HepG2 (cell line): ENCODE measurements at regions not wholly inside any gene's neighbourhood (a gene's known extent, or its start where the extent isn't known, plus 50 kb on each side); places are given as distances from the start of the nearest gene placed in this dataset.

ENCODE experiments used
- ATAC-seq: fragments of 200-7000 bp; cut with Tn5 transposase; 3 replicates; pipeline ENCODE4 v1.9.1; 2020; ENCODE audit warnings: mild to moderate bottlenecking, moderate library complexity
- BruUV-seq: library from RNA; stranded (reverse); fragments of 400-500 nt; replicated peaks from 2 replicates; lab custom pipeline; 2021; lab: Mats Ljungman, UMichigan
- CTCF ChIA-PET: fragments of 300-600 bp; formaldehyde crosslinking; extraction: SDS; loops from one replicate; lab custom pipeline; 2021; ENCODE audit warnings: low total read pairs, inconsistent platforms, low intra/inter-chr PET ratio; lab: Yijun Ruan, JAX
- POLR2A ChIA-PET: fragments of 350-600 bp; sonication (Branson Sonifier 250); formaldehyde crosslinking; loops from one replicate; lab custom pipeline; 2020; ENCODE audit warnings: antibody characterized with exemption, inconsistent platforms; lab: Yijun Ruan, JAX
- DNase-seq: peaks from one replicate; pipeline ENCODE4 v3.0.0-alpha.2; 2015; ENCODE audit warnings: low spot score
- FAIRE-seq: peaks from 3 replicates; lab custom pipeline; 2011; peaks lifted over from hg19 to GRCh38; lab: Jason Lieb, UNC
- H2AFZ ChIP-seq: one replicate; pipeline ENCODE4 v1.6.1; 2011; ENCODE audit warnings: low read length, inconsistent platforms
- H3K27ac ChIP-seq: fragments of 300-600 bp; 3 replicates; pipeline ENCODE4 v1.8.0; 2011; ENCODE audit warnings: mixed run types, mild to moderate bottlenecking, mixed read lengths, low read length, inconsistent platforms; ENCODE audit not compliant: insufficient read depth; ENCODE audit errors: extremely low read length
- H3K27me3 ChIP-seq, 2 experiments: fragments of 200-600 bp in 1 of 2; 2 replicates in 1 of 2; 3 replicates in 1 of 2; pipeline versions ENCODE4 v1.6.0 to v1.8.0; 2011; ENCODE audit warnings: low read length in 2 of 2, mild to moderate bottlenecking in 2 of 2, moderate library complexity in 2 of 2, inconsistent platforms in 1 of 2; ENCODE audit not compliant: insufficient read depth in 2 of 2, control insufficient read depth in 1 of 2
- H3K36me3 ChIP-seq, 2 experiments: fragments of 200-600 bp in 1 of 2; replicated peaks in 1 of 2; 2 replicates in 1 of 2; 3 replicates in 1 of 2; pipeline versions ENCODE4 v1.5.1 to v1.8.0; 2011; ENCODE audit warnings: low read length in 2 of 2, inconsistent platforms in 1 of 2; ENCODE audit not compliant: insufficient read depth in 2 of 2, control insufficient read depth in 1 of 2
- H3K4me1 ChIP-seq: 2 replicates; pipeline ENCODE4 v1.5.1; 2012; ENCODE audit warnings: low read length, inconsistent platforms; ENCODE audit not compliant: insufficient read depth
- H3K4me2 ChIP-seq: 2 replicates; pipeline ENCODE4 v1.6.0; 2011; ENCODE audit warnings: low read depth, low read length, inconsistent platforms
- H3K4me3 ChIP-seq, 3 experiments: fragments of 200-600 bp in 1 of 3; sonication (generic), shearing (Covaris generic) in 1 of 3; replicated peaks in 1 of 3; 2 replicates each; pipeline ENCODE4 v1.5.1; 2011 to 2016; ENCODE audit warnings: low read length in 3 of 3, inconsistent platforms in 2 of 3, low read depth in 2 of 3, mild to moderate bottlenecking in 2 of 3, control low read depth in 1 of 3, mixed read lengths in 1 of 3; ENCODE audit not compliant: insufficient read depth in 1 of 3
- H3K79me2 ChIP-seq: one replicate; pipeline ENCODE4 v1.6.1; 2011; ENCODE audit warnings: low read length, inconsistent platforms; ENCODE audit not compliant: insufficient read depth
- H3K9ac ChIP-seq: 2 replicates; pipeline ENCODE4 v1.6.0; 2011; ENCODE audit warnings: mild to moderate bottlenecking, low read depth, low read length, inconsistent platforms; ENCODE audit not compliant: insufficient read depth
- H3K9me3 ChIP-seq: 2 replicates; pipeline ENCODE4 v1.5.1; 2012; ENCODE audit warnings: mild to moderate bottlenecking, low read length
- H4K20me1 ChIP-seq: 2 replicates; pipeline ENCODE4 v1.6.0; 2011; ENCODE audit warnings: inconsistent platforms, mild to moderate bottlenecking, low read length, moderate library complexity; ENCODE audit not compliant: insufficient read depth
- FOSL2 ChIP-seq: sonication (generic); formaldehyde crosslinking; IDR thresholded peaks from 2 replicates; pipeline ENCODE4 v1.4.0; 2020; ENCODE audit warnings: missing genetic modification reagents
- KDM3A ChIP-seq: IDR thresholded peaks from 2 replicates; pipeline ENCODE4 v1.6.1; 2018; ENCODE audit warnings: low read depth, missing compliant biosample characterization
- KMT2B ChIP-seq: IDR thresholded peaks from 2 replicates; pipeline ENCODE4 v1.6.1; 2016; ENCODE audit warnings: missing genetic modification reagents, missing compliant biosample characterization
- NCOA5 ChIP-seq: sonication (generic); formaldehyde crosslinking; IDR thresholded peaks from 2 replicates; pipeline ENCODE4 v1.4.0; 2020; ENCODE audit warnings: missing genetic modification reagents
- NR3C1 ChIP-seq: sonication (generic); formaldehyde crosslinking; IDR thresholded peaks from 2 replicates; pipeline ENCODE4 v1.4.0; 2020; ENCODE audit warnings: missing genetic modification reagents
- RXRA ChIP-seq: sonication (generic); formaldehyde crosslinking; IDR thresholded peaks from 2 replicates; pipeline ENCODE4 v1.5.1; 2020; ENCODE audit warnings: missing genetic modification reagents
- SALL1 ChIP-seq: sonication (generic); formaldehyde crosslinking; IDR thresholded peaks from 2 replicates; pipeline ENCODE4 v1.8.0; 2022; ENCODE audit warnings: mild to moderate bottlenecking, missing genetic modification reagents
- SRSF1 ChIP-seq: fragments of 200-400 bp; formaldehyde crosslinking; optimal IDR thresholded peaks from 2 replicates; pipeline ENCODE3; 2017; ENCODE audit warnings: mild to moderate bottlenecking, low read depth, low read length, moderate library complexity
- U2AF2 ChIP-seq: fragments of 200-400 bp; formaldehyde crosslinking; IDR thresholded peaks from 2 replicates; pipeline ENCODE4 v1.6.1; 2017; ENCODE audit warnings: low read depth, mild to moderate bottlenecking, low read length
- ZFP36 ChIP-seq: fragments of 150-350 bp; IDR thresholded peaks from 2 replicates; pipeline ENCODE4 v1.6.1; 2018; ENCODE audit warnings: borderline replicate concordance, low read length, low read depth; ENCODE audit not compliant: partially characterized antibody
- ZNF432 ChIP-seq: sonication (generic); formaldehyde crosslinking; IDR thresholded peaks from 2 replicates; pipeline ENCODE4 v1.5.0; 2020; ENCODE audit warnings: missing genetic modification reagents, mild to moderate bottlenecking, borderline replicate concordance
- ZNF570 ChIP-seq: sonication (generic); formaldehyde crosslinking; IDR thresholded peaks from 2 replicates; pipeline ENCODE4 v1.4.0; 2020; ENCODE audit warnings: mild to moderate bottlenecking, missing genetic modification reagents, borderline replicate concordance
- ZNF652 ChIP-seq: IDR thresholded peaks from 2 replicates; pipeline ENCODE4 v1.6.1; 2016; ENCODE audit warnings: low read depth, borderline replicate concordance
- ZNF660 ChIP-seq: sonication (generic); formaldehyde crosslinking; IDR thresholded peaks from 2 replicates; pipeline ENCODE4 v1.5.1; 2020; ENCODE audit warnings: mild to moderate bottlenecking, low read depth, missing genetic modification reagents, borderline replicate concordance
- ZNF781 ChIP-seq: sonication (generic); formaldehyde crosslinking; IDR thresholded peaks from 2 replicates; pipeline ENCODE4 v1.5.1; 2020; ENCODE audit warnings: borderline replicate concordance, mild to moderate bottlenecking, missing genetic modification reagents; ENCODE audit errors: not compliant biosample characterization
- WGBS: methylation state at CpG from one replicate; pipeline ENCODE4 v1.1.6; 2017; ENCODE audit warnings: low lambda C conversion rate; 5-methylcytosine and 5-hydroxymethylcytosine counted together
- in situ Hi-C: cut with HindIII; loops from 2 replicates; pipeline ENCODE4 v1.10.0; 2017; ENCODE audit warnings: low pct_unique_long_range_greater_than_20kb; ENCODE audit not compliant: extremely low pct_ligation_motif_present
- intact Hi-C: fragments of 100-400 bp; cut with micrococcal nuclease; formaldehyde crosslinking; loops from one replicate; pipeline ENCODE4 v1.10.0; 2022; ENCODE audit not compliant: unreplicated experiment
- TF ChIP-seq, protein P1 (sequence below): IDR thresholded peaks from 2 replicates; pipeline ENCODE4 v1.6.1; 2016; ENCODE audit warnings: mild to moderate bottlenecking, missing biosample characterization, missing genetic modification reagents
- TF ChIP-seq, protein P2 (sequence below): sonication (generic); formaldehyde crosslinking; IDR thresholded peaks from 2 replicates; pipeline ENCODE4 v1.8.0; 2022; ENCODE audit warnings: mild to moderate bottlenecking, missing genetic modification reagents; ENCODE audit not compliant: insufficient replicate concordance

DNA sequence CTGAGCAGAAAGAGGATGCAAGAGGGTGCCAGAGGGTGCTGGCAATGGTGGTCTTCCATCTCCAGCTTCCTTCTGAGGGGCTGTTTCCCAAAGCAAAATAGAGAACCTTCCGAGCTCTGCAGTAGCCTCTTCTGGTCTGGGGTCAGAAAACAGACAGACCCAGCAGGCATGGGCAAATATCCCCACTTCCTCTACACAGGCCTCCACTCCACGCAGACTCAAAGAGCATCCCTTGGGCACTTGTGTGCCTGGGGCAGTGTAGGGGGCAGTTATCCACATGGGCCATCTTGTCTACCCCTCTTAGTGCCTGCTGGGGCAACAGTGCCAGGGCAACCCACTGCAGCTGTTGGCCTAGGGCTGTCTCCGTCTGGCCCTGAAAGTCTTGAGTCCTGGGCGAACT is 231.9 kb downstream of the TTC8 start:
- no peaks in the 10 kb centered on the region for H4K20me1 ChIP-seq
- no peak overlapping the region for H2AFZ ChIP-seq
- in situ Hi-C loops = no loop called here
- no peaks in the 10 kb centered on the region for H3K4me1 ChIP-seq
- no peak overlapping the region for H3K9ac ChIP-seq
- ChIA-PET CTCF (no interaction called here), POLR2A (no interaction called here)
- H3K4me2 ChIP-seq = no peak overlapping the region
- WGBS = 62% methylated on average over 3 of the region's 4 CpGs
- intact Hi-C loops = no loop called here
- TF ChIP-seq FOSL2 (no peak), ZFP36 (no peak), RXRA (CRISPR knock-in tag) (no peak), ZNF781 (CRISPR knock-in tag) (no peak), ZNF432 (CRISPR knock-in tag) (no peak), SRSF1 (no peak), NCOA5 (CRISPR knock-in tag) (no peak), SALL1 (CRISPR knock-in tag) (no peak), ZNF652 (CRISPR knock-in tag) (no peak), KDM3A (CRISPR knock-in tag) (no peak), ZNF660 (CRISPR knock-in tag) (no peak), ZNF570 (no peak), NR3C1 (no peak), KMT2B (CRISPR knock-in tag) (no peak), U2AF2 (no peak)
- TF ChIP-seq, protein P1, sequence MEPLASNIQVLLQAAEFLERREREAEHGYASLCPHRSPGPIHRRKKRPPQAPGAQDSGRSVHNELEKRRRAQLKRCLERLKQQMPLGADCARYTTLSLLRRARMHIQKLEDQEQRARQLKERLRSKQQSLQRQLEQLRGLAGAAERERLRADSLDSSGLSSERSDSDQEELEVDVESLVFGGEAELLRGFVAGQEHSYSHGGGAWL (CRISPR knock-in tag) = no peak
- TF ChIP-seq, protein P2, sequence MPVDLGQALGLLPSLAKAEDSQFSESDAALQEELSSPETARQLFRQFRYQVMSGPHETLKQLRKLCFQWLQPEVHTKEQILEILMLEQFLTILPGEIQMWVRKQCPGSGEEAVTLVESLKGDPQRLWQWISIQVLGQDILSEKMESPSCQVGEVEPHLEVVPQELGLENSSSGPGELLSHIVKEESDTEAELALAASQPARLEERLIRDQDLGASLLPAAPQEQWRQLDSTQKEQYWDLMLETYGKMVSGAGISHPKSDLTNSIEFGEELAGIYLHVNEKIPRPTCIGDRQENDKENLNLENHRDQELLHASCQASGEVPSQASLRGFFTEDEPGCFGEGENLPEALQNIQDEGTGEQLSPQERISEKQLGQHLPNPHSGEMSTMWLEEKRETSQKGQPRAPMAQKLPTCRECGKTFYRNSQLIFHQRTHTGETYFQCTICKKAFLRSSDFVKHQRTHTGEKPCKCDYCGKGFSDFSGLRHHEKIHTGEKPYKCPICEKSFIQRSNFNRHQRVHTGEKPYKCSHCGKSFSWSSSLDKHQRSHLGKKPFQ = no peak
- ATAC-seq = no peak
- H3K4me3 ChIP-seq = no peak overlapping the region
- no peak for FAIRE-seq
- H3K9me3 ChIP-seq = no peaks in the 10 kb centered on the region
- DNase-seq = no peak
- no peaks in the 10 kb centered on the region for H3K79me2 ChIP-seq
- no peaks in the 10 kb centered on the region for H3K36me3 ChIP-seq
- BruUV-seq = no TSS peak
- H3K27me3 ChIP-seq = no peaks in the 10 kb centered on the region; a peak in 1 of 5 replicates
- no peak overlapping the region for H3K27ac ChIP-seq
